Stimulated activated naive B cell treated with anti-CD40 and anti-IgM and Interleukin-4, amounts not matched to agents 10 μg/mL and 1 μg/mL and 100 μg/mL, for 72 hours (primary cell): ENCODE measurements at regions not wholly inside any gene's neighbourhood (a gene's known extent, or its start where the extent isn't known, plus 50 kb on each side); places are given as distances from the start of the nearest gene placed in this dataset.

Experiments used
- ATAC-seq, 2 donors: fragments of 150-1000 bp; cut with Tn5 transposase; replicated peaks; 2 replicates each; pipeline ENCODE4 v1.10.0; 2021; ENCODE audit warnings: moderate library complexity in 1 of 2
- DNase-seq: peaks from one replicate; pipeline ENCODE4 v3.0.0; 2021
- H3K27ac Mint-ChIP-seq: one replicate; pipeline ENCODE4 v1.8.0; 2022; ENCODE audit warnings: mild to moderate bottlenecking, mixed read lengths
- H3K27me3 Mint-ChIP-seq, 2 donors: one replicate each; pipeline ENCODE4 v1.8.0; 2022; ENCODE audit warnings: mixed read lengths in 2 of 2
- H3K36me3 Mint-ChIP-seq, 2 donors: one replicate each; pipeline ENCODE4 v1.8.0; 2022; ENCODE audit warnings: mixed read lengths in 2 of 2, mild to moderate bottlenecking in 1 of 2
- H3K4me1 Mint-ChIP-seq, 2 donors: one replicate each; pipeline ENCODE4 v1.8.0; 2022; ENCODE audit warnings: mixed read lengths in 2 of 2, mild to moderate bottlenecking in 1 of 2
- H3K4me3 Mint-ChIP-seq, 2 donors: one replicate each; pipeline ENCODE4 v1.8.0; 2022; ENCODE audit warnings: mild to moderate bottlenecking in 2 of 2, mixed read lengths in 2 of 2, moderate library complexity in 1 of 2
- H3K9me3 Mint-ChIP-seq, 2 donors: one replicate each; pipeline ENCODE4 v1.8.0; 2022; ENCODE audit warnings: mixed read lengths in 2 of 2, mild to moderate bottlenecking in 1 of 2

DNA sequence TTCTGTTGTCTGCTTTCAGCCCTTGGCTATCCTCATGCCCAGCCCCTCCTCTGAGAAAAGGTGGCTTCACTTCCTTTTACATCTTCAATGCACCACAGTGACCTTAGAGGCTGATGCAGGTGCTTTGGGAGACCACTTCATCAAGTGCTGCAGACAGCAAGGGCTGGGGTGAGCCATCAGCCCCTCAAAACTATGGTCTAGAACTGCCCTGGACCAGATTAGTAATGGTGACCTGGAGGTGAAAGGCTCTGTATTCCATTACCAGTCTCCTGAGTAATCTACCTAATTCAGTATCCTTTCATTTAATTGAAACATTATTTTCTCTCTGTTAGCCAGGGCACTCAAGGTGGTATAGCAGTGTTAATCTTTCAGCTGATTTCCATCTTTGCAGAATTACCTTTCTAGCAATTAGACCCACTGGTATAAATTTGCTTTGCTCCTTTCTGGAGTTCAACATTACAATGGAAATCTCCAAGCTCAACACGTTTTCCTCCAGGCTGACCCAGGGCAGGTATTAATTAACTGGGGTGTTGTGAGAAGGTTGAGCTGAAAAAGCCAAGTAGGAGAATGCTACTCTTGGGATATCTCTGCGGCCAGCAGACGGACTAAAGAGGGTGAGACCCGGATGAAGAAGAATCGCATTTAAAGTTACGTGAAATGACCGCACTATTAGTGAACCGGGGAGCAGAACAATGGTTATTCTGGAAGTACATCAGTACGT lies 469.0 kb downstream of the MEIS1 start:
- H3K4me1 Mint-ChIP-seq, result no peaks in the 10 kb centered on the region
- H3K27me3 Mint-ChIP-seq, result no peaks in the 10 kb centered on the region
- no peaks in the 10 kb centered on the region for H3K36me3 Mint-ChIP-seq
- H3K9me3 Mint-ChIP-seq, result no peaks in the 10 kb centered on the region
- no peak overlapping the region for H3K27ac Mint-ChIP-seq
- ATAC-seq (no peak), DNase-seq (no peak)
- H3K4me3 Mint-ChIP-seq, result no peak overlapping the region

GRCh38 chr2:66915237-66915636 lies 480.3 kb downstream of the MEIS1 start:
- Mint-ChIP-seq H3K4me3 (no peak overlapping the region), H3K9me3 (peaks cover 3 to 4% of the 10 kb centered on the region in 2 donors), H3K27ac (no peak overlapping the region), H3K27me3 (no peaks in the 10 kb centered on the region), H3K4me1 (no peaks in the 10 kb centered on the region), H3K36me3 (no peaks in the 10 kb centered on the region)
- DNase-seq, result no peak
- no peak for ATAC-seq

- H3K4me3 Mint-ChIP-seq, result no peak overlapping the region
- DNase-seq, result no peak
- no peaks in the 10 kb centered on the region for H3K36me3 Mint-ChIP-seq
- H3K27me3 Mint-ChIP-seq, result no peaks in the 10 kb centered on the region
- no peak overlapping the region for H3K27ac Mint-ChIP-seq
- no peaks in the 10 kb centered on the region for H3K4me1 Mint-ChIP-seq
- H3K9me3 Mint-ChIP-seq, result peaks cover 0 to 4% of the 10 kb centered on the region in 2 donors
- ATAC-seq, result no peak
Measured at GRCh38 chr2:66919286-66919685, 477.8 kb upstream of the ETAA1 start.

GRCh38 chr2:66920415-66920814 lies 476.7 kb upstream of the ETAA1 start:
- Mint-ChIP-seq H3K4me3 (no peak overlapping the region), H3K27me3 (no peaks in the 10 kb centered on the region), H3K27ac (no peak overlapping the region), H3K4me1 (no peaks in the 10 kb centered on the region), H3K9me3 (peaks cover 0 to 4% of the 10 kb centered on the region in 2 donors), H3K36me3 (no peaks in the 10 kb centered on the region)
- ATAC-seq (no peak), DNase-seq (no peak)

DNA sequence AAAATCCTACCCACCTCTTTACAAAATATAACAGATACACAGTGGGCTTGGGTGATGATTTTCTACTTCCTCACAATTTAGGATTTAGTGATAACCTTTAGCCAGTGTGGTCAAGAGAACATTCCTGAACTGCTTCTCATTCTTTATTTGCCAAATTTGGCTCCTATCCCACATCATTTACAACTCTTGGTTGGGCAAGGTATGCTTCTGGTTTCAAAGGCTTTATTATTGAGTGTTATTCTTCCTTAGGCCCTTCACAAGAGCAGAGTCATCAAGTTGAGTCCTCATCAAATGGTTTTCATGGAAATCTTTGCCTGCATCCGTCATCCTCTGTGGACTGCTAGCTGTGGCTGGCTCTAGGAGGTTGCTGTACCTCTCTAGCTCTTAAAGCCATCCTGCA lies 472.0 kb upstream of the ETAA1 start:
- no peaks in the 10 kb centered on the region for H3K27me3 Mint-ChIP-seq
- no peaks in the 10 kb centered on the region for H3K4me1 Mint-ChIP-seq
- DNase-seq (no peak), ATAC-seq (no peak)
- H3K4me3 Mint-ChIP-seq, result no peak overlapping the region
- no peaks in the 10 kb centered on the region for H3K36me3 Mint-ChIP-seq
- no peak overlapping the region for H3K27ac Mint-ChIP-seq
- peaks cover 0 to 1% of the 10 kb centered on the region in 2 donors for H3K9me3 Mint-ChIP-seq

GRCh38 chr2:66926594-66927112 lies 470.5 kb upstream of the ETAA1 start:
- ATAC-seq (no peak), DNase-seq (no peak)
- Mint-ChIP-seq H3K36me3 (no peaks in the 10 kb centered on the region), H3K27ac (no peak overlapping the region), H3K4me3 (no peak overlapping the region), H3K27me3 (no peaks in the 10 kb centered on the region), H3K9me3 (peaks cover 0 to 1% of the 10 kb centered on the region in 2 donors), H3K4me1 (no peaks in the 10 kb centered on the region)

GRCh38 chr2:66929632-66930338 lies 467.3 kb upstream of the ETAA1 start:
- H3K27ac Mint-ChIP-seq, result no peak overlapping the region
- no peaks in the 10 kb centered on the region for H3K27me3 Mint-ChIP-seq
- no peak for DNase-seq
- peaks cover 0 to 1% of the 10 kb centered on the region in 2 donors for H3K9me3 Mint-ChIP-seq
- ATAC-seq, result no peak
- no peaks in the 10 kb centered on the region for H3K4me1 Mint-ChIP-seq
- H3K36me3 Mint-ChIP-seq, result no peaks in the 10 kb centered on the region
- no peak overlapping the region for H3K4me3 Mint-ChIP-seq

DNA sequence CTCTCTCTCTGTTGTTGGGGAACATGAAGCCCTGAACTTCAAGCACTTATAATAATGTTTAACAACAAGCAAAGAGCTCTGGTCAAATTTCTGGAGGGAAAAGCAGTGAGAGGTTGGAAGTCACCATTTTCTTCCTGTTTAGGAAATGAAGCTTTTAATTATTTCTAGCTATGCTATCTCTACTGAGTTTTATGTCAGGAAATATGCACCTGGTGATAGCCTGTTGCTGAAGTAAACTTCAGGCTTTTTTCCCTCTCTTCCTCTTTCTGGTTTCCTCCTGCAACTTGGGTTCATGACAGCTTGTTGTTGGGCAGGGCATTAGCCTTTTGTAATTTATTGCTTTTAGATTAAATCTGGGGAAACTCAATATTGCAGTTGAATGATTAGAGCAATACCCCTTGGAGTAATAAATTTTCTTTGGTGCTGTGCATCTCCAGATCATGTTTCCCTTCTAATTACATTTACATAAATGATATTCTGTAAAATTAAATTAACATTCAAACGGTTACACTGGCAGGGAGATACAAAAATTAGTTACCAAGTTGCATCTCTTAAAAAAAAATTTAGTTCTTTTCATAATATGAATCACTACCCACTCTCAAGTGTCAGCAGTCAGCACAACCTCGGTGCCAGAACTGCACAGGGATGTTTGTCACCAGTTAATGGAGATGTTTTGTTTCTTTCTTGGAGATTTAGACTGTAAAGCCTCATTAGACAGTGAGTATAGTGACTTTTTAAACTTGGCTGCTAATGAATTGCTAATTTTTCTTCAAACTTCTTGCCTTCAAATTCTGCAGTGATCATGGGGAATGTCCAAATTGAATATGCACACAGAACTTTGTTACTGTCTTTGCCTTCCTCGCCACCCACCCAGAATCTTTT lies 466.6 kb upstream of the ETAA1 start:
- H3K27ac Mint-ChIP-seq, result no peak overlapping the region
- H3K36me3 Mint-ChIP-seq, result no peaks in the 10 kb centered on the region
- H3K4me1 Mint-ChIP-seq, result no peaks in the 10 kb centered on the region
- ATAC-seq, result no peak
- H3K4me3 Mint-ChIP-seq, result no peak overlapping the region
- H3K27me3 Mint-ChIP-seq, result no peaks in the 10 kb centered on the region
- H3K9me3 Mint-ChIP-seq, result peaks cover 0 to 1% of the 10 kb centered on the region in 2 donors
- no peak for DNase-seq

DNA sequence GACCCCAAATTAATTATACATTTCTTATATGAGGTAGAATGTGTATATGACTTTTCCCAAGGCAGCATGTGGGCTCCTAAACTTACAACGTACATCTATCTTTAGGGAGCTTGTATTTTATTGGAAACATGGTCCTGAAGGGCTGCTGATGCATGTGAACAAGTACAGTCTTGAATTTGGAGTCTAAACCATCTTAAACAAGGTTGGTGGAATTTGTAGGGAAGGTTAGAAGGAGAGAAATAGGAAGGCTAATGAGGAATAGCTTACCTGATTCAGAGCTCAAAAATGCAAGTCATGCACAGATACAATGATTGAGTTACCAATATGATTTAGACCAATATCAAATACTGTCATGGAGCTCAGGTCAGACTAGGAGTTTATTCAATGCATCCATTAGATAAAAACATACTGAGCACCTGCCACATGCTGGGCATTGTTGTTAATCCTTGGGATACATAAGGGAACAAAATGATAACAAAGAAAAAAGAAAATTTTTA lies 458.6 kb upstream of the ETAA1 start:
- Mint-ChIP-seq H3K27me3 (no peaks in the 10 kb centered on the region), H3K9me3 (peaks cover 1 to 3% of the 10 kb centered on the region in 2 donors), H3K4me3 (no peak overlapping the region), H3K27ac (no peak overlapping the region), H3K36me3 (no peaks in the 10 kb centered on the region), H3K4me1 (no peaks in the 10 kb centered on the region)
- no peak for DNase-seq
- ATAC-seq, result no peak

DNA sequence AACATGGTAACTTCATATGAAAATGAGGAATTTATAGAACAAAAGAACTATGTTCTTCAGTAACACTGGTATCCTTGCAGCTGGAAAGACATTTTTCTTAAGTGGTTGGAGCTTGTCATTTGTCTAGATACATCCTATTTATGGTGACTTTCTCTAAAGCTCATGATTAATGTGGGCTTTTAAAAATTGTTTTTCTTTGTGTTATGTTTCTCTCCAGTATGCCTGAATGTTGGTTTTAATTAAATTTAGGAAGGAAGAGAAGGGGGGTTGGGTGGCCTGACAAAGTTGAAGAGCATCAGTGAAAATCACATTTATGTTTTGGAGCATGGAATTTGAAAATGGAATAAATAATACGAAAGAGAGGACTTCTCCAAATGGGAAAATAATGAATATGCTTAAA lies 457.1 kb upstream of the ETAA1 start:
- ATAC-seq, result no peak
- Mint-ChIP-seq H3K4me1 (no peaks in the 10 kb centered on the region), H3K4me3 (no peak overlapping the region), H3K27ac (no peak overlapping the region), H3K27me3 (no peaks in the 10 kb centered on the region), H3K36me3 (no peaks in the 10 kb centered on the region), H3K9me3 (peaks cover 1 to 3% of the 10 kb centered on the region in 2 donors)
- DNase-seq, result no peak

DNA sequence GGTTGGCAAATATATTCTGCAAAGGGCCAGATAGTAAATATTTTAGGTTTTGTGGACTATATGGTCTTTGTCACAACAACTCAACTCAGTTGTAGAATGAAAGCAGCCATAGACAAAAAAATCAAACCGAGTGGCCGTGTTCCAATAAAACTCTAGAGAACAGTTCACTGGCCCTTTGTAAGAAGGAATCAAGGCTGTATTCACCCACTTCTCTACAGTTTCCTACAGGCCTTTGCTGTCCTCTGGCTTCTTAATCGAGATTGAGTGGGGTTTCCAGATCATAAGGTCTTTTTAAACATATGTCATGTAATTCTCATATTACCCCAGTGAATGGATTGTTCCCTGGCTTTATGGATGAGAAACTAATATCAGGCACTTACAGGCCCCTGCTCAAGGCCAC lies 448.9 kb upstream of the ETAA1 start:
- ATAC-seq, result no peak
- H3K27ac Mint-ChIP-seq, result no peak overlapping the region
- H3K4me1 Mint-ChIP-seq, result no peaks in the 10 kb centered on the region
- H3K4me3 Mint-ChIP-seq, result no peak overlapping the region
- H3K27me3 Mint-ChIP-seq, result no peaks in the 10 kb centered on the region
- H3K36me3 Mint-ChIP-seq, result no peaks in the 10 kb centered on the region
- no peak for DNase-seq
- H3K9me3 Mint-ChIP-seq, result no peaks in the 10 kb centered on the region

- no peak for ATAC-seq
- Mint-ChIP-seq H3K9me3 (no peaks in the 10 kb centered on the region), H3K4me1 (no peaks in the 10 kb centered on the region), H3K36me3 (no peaks in the 10 kb centered on the region), H3K4me3 (no peak overlapping the region), H3K27ac (no peak overlapping the region), H3K27me3 (no peaks in the 10 kb centered on the region)
- no peak for DNase-seq
Measured at GRCh38 chr2:66957198-66957597, 439.9 kb upstream of the ETAA1 start.

DNA sequence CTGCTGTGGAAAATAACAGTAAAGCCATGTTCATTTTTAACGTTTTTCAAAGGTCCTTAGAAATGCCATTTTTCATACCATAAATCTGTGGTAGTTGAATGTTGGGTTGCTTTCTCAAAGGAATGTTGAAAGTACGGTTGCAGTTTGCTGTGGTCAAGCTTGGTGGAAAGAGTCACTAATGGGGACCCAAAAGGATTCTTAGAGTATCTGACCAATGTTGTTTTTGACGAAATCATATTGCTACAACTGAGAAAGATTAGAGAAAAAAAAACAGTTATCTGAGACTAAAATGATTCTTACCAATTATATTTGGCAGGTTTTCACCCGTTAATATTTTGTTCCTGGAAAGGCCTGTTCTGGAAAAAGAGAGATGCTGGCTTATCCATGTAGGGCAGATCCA lies 439.5 kb upstream of the ETAA1 start:
- H3K4me1 Mint-ChIP-seq, result no peaks in the 10 kb centered on the region
- ATAC-seq (no peak), DNase-seq (no peak)
- H3K27me3 Mint-ChIP-seq, result no peaks in the 10 kb centered on the region
- no peaks in the 10 kb centered on the region for H3K36me3 Mint-ChIP-seq
- H3K9me3 Mint-ChIP-seq, result no peaks in the 10 kb centered on the region
- H3K4me3 Mint-ChIP-seq, result no peak overlapping the region
- no peak overlapping the region for H3K27ac Mint-ChIP-seq

DNA sequence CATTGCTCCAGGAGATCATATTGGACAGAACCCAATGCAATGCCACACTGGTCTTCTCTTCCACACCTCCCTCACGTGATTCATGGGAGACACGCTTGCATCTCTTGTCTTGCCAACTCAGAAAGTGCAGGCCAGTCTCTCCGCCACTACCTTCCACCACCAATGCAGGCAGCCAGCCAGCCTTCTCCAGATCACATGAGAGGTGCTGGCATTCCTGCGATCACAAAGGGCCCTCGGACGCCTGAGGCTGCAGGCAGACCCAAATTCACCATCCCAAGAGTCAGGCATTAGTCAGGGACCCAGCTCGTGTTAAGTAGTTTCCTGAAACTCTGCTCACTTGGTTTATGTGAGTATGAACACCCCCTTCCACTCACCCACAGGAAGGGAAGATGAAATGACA lies 437.0 kb upstream of the ETAA1 start:
- Mint-ChIP-seq H3K4me3 (no peak overlapping the region), H3K27me3 (no peaks in the 10 kb centered on the region), H3K36me3 (no peaks in the 10 kb centered on the region), H3K9me3 (no peaks in the 10 kb centered on the region), H3K4me1 (no peaks in the 10 kb centered on the region), H3K27ac (no peak overlapping the region)
- ATAC-seq, result no peak
- DNase-seq, result no peak
